Caco-2 (cell line): ENCODE measurements at regions not wholly inside any gene's neighbourhood (a gene's known extent, or its start where the extent isn't known, plus 50 kb on each side); places are given as distances from the start of the nearest gene placed in this dataset.
"Not testable (repeated sequence)": the region's sequence is repeated elsewhere in the genome, so short reads cannot be mapped to it uniquely, and the experiment has no call there.

ENCODE experiments used
- BruUV-seq: library from RNA; stranded (reverse); fragments of 400-500 nt; replicated peaks from 2 replicates; lab custom pipeline; 2021; lab: Mats Ljungman, UMichigan
- CTCF ChIA-PET: fragments of 300-600 bp; sonication (Branson Sonifier 250); formaldehyde crosslinking; loops from one replicate; lab custom pipeline; 2022; ENCODE audit warnings: antibody characterized with exemption; lab: Charles Lee
- POLR2A ChIA-PET: fragments of 300-600 bp; sonication (Branson Sonifier 250); formaldehyde crosslinking; loops from one replicate; lab custom pipeline; 2022; ENCODE audit warnings: antibody characterized with exemption; lab: Charles Lee
- DNase-seq, 2 experiments: peaks; one replicate each; pipeline versions ENCODE4 v3.0.0 to v3.0.0-alpha.2; 2020 to 2022
- H3K27me3 ChIP-seq: replicated peaks from 2 replicates; pipeline ENCODE4 v1.6.0; 2011; ENCODE audit warnings: low read length; ENCODE audit not compliant: control insufficient read depth, insufficient read depth
- H3K36me3 ChIP-seq: 2 replicates; pipeline ENCODE4 v1.5.1; 2011; ENCODE audit warnings: low read length; ENCODE audit not compliant: control insufficient read depth, insufficient read depth
- H3K4me1 ChIP-seq: fragments of 250-450 bp; sonication (Bioruptor Pico); 2 replicates; pipeline ENCODE4 v1.5.1; 2020; ENCODE audit warnings: mild to moderate bottlenecking
- H3K4me3 ChIP-seq: 2 replicates; pipeline ENCODE4 v1.5.1; 2011; ENCODE audit warnings: low read depth, mild to moderate bottlenecking, control low read depth, low read length
- H3K9me3 ChIP-seq: fragments of 250-450 bp; sonication (Bioruptor Pico); 2 replicates; pipeline ENCODE4 v1.5.1; 2020; ENCODE audit warnings: mild to moderate bottlenecking, moderate library complexity
- H3K27ac Mint-ChIP-seq: one replicate; pipeline ENCODE4 v1.8.0; 2022; ENCODE audit warnings: mixed read lengths; ENCODE audit not compliant: unreplicated experiment
- H3K27me3 Mint-ChIP-seq: one replicate; pipeline ENCODE4 v1.8.0; 2022; ENCODE audit warnings: mixed read lengths; ENCODE audit not compliant: insufficient read depth, unreplicated experiment
- H3K36me3 Mint-ChIP-seq: one replicate; pipeline ENCODE4 v1.8.0; 2022; ENCODE audit warnings: mild to moderate bottlenecking, mixed read lengths; ENCODE audit not compliant: insufficient read depth, unreplicated experiment
- H3K4me1 Mint-ChIP-seq: one replicate; pipeline ENCODE4 v1.8.0; 2022; ENCODE audit warnings: low read depth, mixed read lengths; ENCODE audit not compliant: unreplicated experiment
- H3K4me3 Mint-ChIP-seq: one replicate; pipeline ENCODE4 v1.8.0; 2022; ENCODE audit warnings: mild to moderate bottlenecking, moderate library complexity, mixed read lengths; ENCODE audit not compliant: unreplicated experiment
- H3K9me3 Mint-ChIP-seq: one replicate; pipeline ENCODE4 v1.8.0; 2022; ENCODE audit warnings: mixed read lengths; ENCODE audit not compliant: unreplicated experiment
- intact Hi-C: fragments of 100-400 bp; cut with micrococcal nuclease; formaldehyde crosslinking; loops from one replicate; pipeline ENCODE4 v1.10.0; 2022; ENCODE audit not compliant: unreplicated experiment
- TF ChIP-seq, protein P1 (sequence below), 2 experiments: fragments of 200-600 bp in 1 of 2; IDR thresholded peaks; 1 replicate in 1 of 2; 2 replicates in 1 of 2; pipeline versions ENCODE4 v1.5.1 to v1.8.0; 2011 to 2022; ENCODE audit warnings: antibody characterized with exemption in 1 of 2, control low read depth in 1 of 2, inconsistent platforms in 1 of 2, low read depth in 1 of 2, low read length in 1 of 2, mild to moderate bottlenecking in 1 of 2, moderate library complexity in 1 of 2; ENCODE audit not compliant: insufficient read depth in 1 of 2, severe bottlenecking in 1 of 2, unreplicated experiment in 1 of 2

- no peak for DNase-seq
- no peak overlapping the region for H3K4me3 ChIP-seq
- H3K9me3 ChIP-seq: no peaks in the 10 kb centered on the region
- no TSS peak for BruUV-seq
- Mint-ChIP-seq H3K36me3 (no peaks in the 10 kb centered on the region), H3K4me1 (no peaks in the 10 kb centered on the region), H3K27me3 (no peaks in the 10 kb centered on the region), H3K9me3 (no peaks in the 10 kb centered on the region), H3K4me3 (no peak overlapping the region), H3K27ac (no peak overlapping the region)
- H3K36me3 ChIP-seq: no peaks in the 10 kb centered on the region
- no peaks in the 10 kb centered on the region for H3K27me3 ChIP-seq
- TF ChIP-seq, protein P1, sequence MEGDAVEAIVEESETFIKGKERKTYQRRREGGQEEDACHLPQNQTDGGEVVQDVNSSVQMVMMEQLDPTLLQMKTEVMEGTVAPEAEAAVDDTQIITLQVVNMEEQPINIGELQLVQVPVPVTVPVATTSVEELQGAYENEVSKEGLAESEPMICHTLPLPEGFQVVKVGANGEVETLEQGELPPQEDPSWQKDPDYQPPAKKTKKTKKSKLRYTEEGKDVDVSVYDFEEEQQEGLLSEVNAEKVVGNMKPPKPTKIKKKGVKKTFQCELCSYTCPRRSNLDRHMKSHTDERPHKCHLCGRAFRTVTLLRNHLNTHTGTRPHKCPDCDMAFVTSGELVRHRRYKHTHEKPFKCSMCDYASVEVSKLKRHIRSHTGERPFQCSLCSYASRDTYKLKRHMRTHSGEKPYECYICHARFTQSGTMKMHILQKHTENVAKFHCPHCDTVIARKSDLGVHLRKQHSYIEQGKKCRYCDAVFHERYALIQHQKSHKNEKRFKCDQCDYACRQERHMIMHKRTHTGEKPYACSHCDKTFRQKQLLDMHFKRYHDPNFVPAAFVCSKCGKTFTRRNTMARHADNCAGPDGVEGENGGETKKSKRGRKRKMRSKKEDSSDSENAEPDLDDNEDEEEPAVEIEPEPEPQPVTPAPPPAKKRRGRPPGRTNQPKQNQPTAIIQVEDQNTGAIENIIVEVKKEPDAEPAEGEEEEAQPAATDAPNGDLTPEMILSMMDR (IDR thresholded peaks at IDR 0.05; ENCODE audit: insufficient read depth in 1 of 2, low read depth in 1 of 2, low read length in 1 of 2, severe bottlenecking in 1 of 2, unreplicated experiment in 1 of 2): no peak
- intact Hi-C loops: no loop called here
- H3K4me1 ChIP-seq: no peaks in the 10 kb centered on the region
- POLR2A ChIA-PET: no interaction called here
- CTCF ChIA-PET: interaction anchor here (0.7 kb wide), 1 partner anchor 65 kb away, joined by 3 read pairs; no protein-coding TSS in a partner anchor
Measured at GRCh38 chr18:66377291-66377690, 226.6 kb downstream of the CDH19 start.

DNA sequence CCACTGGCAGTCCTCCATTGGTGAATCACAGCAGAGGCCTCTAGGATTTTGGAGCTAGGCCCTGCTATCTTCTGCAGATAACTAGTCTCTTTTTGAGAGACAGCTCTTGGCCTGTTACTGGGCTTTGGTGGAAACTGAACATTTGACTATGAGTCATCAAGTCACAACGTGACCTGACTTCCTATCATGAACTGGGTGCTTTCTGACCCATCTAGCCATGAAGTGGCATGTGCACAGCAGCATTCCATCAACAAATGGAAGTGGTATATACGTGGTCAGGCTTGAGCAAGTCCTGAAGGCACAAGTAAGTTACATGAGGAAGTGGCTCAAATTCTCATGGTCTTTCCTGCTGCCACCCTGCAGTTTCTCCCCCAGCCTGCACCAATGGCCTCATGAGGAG is 228.5 kb downstream of the CDH19 start:
- H3K9me3 ChIP-seq, intact Hi-C loops, H3K27me3 Mint-ChIP-seq, H3K27ac Mint-ChIP-seq, H3K4me1 Mint-ChIP-seq, BruUV-seq, H3K4me3 Mint-ChIP-seq, POLR2A ChIA-PET, H3K36me3 Mint-ChIP-seq, H3K36me3 ChIP-seq, CTCF ChIA-PET, H3K9me3 Mint-ChIP-seq, H3K4me3 ChIP-seq, DNase-seq, H3K27me3 ChIP-seq, H3K4me1 ChIP-seq: not testable (repeated sequence)

- H3K27me3 ChIP-seq: no peaks in the 10 kb centered on the region
- no peaks in the 10 kb centered on the region for H3K9me3 ChIP-seq
- Mint-ChIP-seq H3K27ac (no peak overlapping the region), H3K4me1 (no peaks in the 10 kb centered on the region), H3K27me3 (no peaks in the 10 kb centered on the region), H3K9me3 (no peaks in the 10 kb centered on the region), H3K4me3 (no peak overlapping the region), H3K36me3 (no peaks in the 10 kb centered on the region)
- no peak for DNase-seq
- TF ChIP-seq, protein P1 (IDR thresholded peaks at IDR 0.05; ENCODE audit: insufficient read depth in 1 of 2, low read depth in 1 of 2, low read length in 1 of 2, severe bottlenecking in 1 of 2, unreplicated experiment in 1 of 2): no peak
- no peaks in the 10 kb centered on the region for H3K36me3 ChIP-seq
- ChIA-PET POLR2A (no interaction called here), CTCF (no interaction called here)
- H3K4me1 ChIP-seq: no peaks in the 10 kb centered on the region
- no peak overlapping the region for H3K4me3 ChIP-seq
- no TSS peak for BruUV-seq
- intact Hi-C loops: no loop called here
Measured at GRCh38 chr18:66346833-66347588, 256.9 kb downstream of the CDH19 start.
